Esophagus (tissue), 2 donors: ENCODE measurements at regions not wholly inside any gene's neighbourhood (a gene's known extent, or its start where the extent isn't known, plus 50 kb on each side); places are given as distances from the start of the nearest gene placed in this dataset.

Experiments
- H3K27ac ChIP-seq, 2 donors: one replicate each; pipeline ENCODE4 v1.5.1; 2013; ENCODE audit warnings: low read depth in 2 of 2, mild to moderate bottlenecking in 2 of 2, inconsistent platforms in 1 of 2, low read length in 1 of 2, moderate library complexity in 1 of 2
- H3K27me3 ChIP-seq, 2 donors: one replicate each; pipeline ENCODE4 v1.6.1; 2013; ENCODE audit warnings: low read length in 2 of 2, control low read depth in 1 of 2, mild to moderate bottlenecking in 1 of 2; ENCODE audit not compliant: insufficient read depth in 2 of 2, control insufficient read depth in 1 of 2
- H3K36me3 ChIP-seq, 2 donors: one replicate each; pipeline ENCODE4 v1.6.1; 2013; ENCODE audit warnings: low read length in 1 of 2; ENCODE audit not compliant: control insufficient read depth in 2 of 2, insufficient read depth in 2 of 2
- H3K4me1 ChIP-seq, 2 donors: one replicate each; pipeline ENCODE4 v1.6.1; 2013; ENCODE audit warnings: low read length in 1 of 2; ENCODE audit not compliant: control insufficient read depth in 2 of 2, insufficient read depth in 2 of 2
- H3K4me3 ChIP-seq, 2 donors: one replicate each; pipeline ENCODE4 v1.5.1; 2013; ENCODE audit warnings: low read length in 2 of 2, mild to moderate bottlenecking in 2 of 2, low read depth in 1 of 2, moderate library complexity in 1 of 2
- H3K9me3 ChIP-seq, 2 donors: one replicate each; pipeline ENCODE4 v1.6.1; 2013; ENCODE audit warnings: mild to moderate bottlenecking in 2 of 2, low read depth in 1 of 2, low read length in 1 of 2, moderate library complexity in 1 of 2; ENCODE audit not compliant: control insufficient read depth in 2 of 2, insufficient read depth in 1 of 2
- WGBS, 2 donors: extraction: QIAGEN DNeasy Blood & Tissue Kit; methylation state at CpG; one replicate each; pipeline ENCODE4 v1.1.7; 2013; 5-methylcytosine and 5-hydroxymethylcytosine counted together
- donor health status: healthy with polysubstance abuse.
- donor health status: Bipolar disorder and iron deficiency.

DNA sequence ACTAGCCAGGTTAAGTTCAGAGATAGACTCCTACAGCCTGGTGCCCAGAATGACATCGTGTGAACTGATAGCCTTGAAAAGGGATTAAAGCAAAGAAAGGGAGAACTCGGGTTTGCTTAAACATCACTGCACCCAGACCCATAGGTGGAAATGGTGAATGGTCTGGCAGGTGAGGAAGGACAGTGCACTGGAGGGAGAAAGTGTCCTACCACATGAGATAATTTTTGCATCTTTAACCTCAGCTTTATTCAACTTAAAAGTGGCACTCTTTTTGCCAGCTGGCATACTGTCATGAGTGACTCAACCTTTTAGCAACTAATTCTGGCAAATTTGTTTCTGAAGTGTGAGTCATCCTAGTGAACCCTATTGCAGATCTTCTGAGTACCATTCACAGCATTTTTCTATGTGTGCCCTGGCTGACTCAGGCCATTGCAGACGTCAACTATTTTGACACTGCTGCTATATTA, 53.0 kb upstream of the DAPP1 start:
- 23 to 31% methylated on average over 3 of the region's 3 CpGs for WGBS, 2 donors
- H3K27me3 ChIP-seq: no peaks in the 10 kb centered on the region
- no peak overlapping the region for H3K4me3 ChIP-seq
- no peaks in the 10 kb centered on the region for H3K9me3 ChIP-seq
- no peaks in the 10 kb centered on the region for H3K36me3 ChIP-seq
- H3K27ac ChIP-seq: no peak overlapping the region
- no peaks in the 10 kb centered on the region for H3K4me1 ChIP-seq

DNA sequence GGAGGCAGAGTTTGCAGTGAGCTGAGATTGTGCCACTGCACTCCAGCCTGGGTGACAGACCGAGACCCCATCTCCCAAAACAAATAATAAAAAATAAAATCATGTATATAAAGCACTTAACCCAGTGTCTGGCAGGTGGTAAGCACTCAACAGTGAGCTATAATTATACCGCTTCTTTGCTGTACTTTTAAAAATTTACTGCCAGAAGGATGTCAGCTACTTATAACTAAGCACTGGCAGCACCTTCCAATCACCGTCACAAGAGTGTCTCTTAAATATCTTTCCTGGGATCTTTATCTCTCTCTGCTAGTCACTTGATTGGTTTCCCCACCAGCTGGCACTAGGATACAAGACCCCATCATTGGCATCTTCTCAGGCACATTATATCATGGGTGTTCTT, 53.9 kb upstream of the DAPP1 start:
- no peaks in the 10 kb centered on the region for H3K4me1 ChIP-seq
- 88 to 89% methylated on average over 3 of the region's 3 CpGs for WGBS, 2 donors
- no peaks in the 10 kb centered on the region for H3K27me3 ChIP-seq
- no peaks in the 10 kb centered on the region for H3K36me3 ChIP-seq
- no peak overlapping the region for H3K27ac ChIP-seq
- H3K9me3 ChIP-seq: no peaks in the 10 kb centered on the region
- H3K4me3 ChIP-seq: no peak overlapping the region

DNA sequence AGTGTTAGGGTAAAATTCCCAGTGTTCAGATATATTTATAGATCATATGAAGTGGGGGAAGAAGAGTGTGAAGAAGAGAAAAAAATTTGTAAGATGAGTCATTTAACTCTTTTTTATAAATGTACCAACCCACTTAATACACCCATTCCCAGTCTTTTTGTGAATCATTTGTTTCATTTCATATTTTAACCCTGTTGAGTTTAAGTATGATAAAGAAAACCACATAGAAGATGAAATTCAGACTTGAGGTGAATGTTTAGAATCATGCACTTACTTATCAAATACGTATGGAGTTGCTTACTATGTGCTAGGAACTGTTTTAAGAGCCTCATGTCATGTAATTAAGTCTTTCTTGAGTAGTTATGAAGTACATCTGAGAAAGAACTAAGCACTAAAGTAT, 56.6 kb upstream of the DAPP1 start:
- WGBS, 2 donors: 59 to 61% methylated on average over 1 of the region's 1 CpG
- Histone ChIP-seq H3K27ac (no peak overlapping the region), H3K4me1 (no peaks in the 10 kb centered on the region), H3K9me3 (no peaks in the 10 kb centered on the region), H3K27me3 (no peaks in the 10 kb centered on the region), H3K4me3 (no peak overlapping the region), H3K36me3 (no peaks in the 10 kb centered on the region)

DNA sequence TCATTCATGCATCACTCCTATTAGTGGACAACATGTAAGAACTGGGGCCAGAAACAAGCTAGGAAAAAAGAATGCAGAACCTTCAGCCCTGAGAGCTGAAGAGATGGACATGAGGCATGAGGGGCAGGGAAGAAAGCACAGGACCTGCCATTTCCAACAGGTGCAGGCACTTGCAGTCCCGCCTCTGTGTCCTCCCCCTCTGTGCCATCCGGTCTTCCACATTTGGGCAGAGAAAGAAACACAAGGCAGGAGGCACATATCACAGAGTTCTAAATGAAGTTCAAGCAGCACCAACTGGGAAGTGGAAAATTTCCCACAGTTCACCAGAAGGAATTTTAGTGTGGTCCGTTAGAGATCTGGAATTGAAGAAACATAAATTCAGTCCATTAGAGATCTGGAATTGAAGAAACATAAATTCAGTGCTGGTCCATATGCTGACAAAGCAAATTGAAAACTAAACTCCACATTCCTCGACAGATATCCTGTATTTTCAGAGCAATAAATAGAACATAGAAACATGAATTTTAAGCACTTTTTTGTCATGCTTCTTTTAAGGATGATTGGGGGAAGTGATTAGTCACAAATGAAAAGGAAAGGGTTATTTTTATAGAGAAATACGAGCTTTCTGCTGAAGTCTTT, 57.2 kb upstream of the DAPP1 start:
- WGBS, 2 donors: 55 to 62% methylated on average over 5 of the region's 5 CpGs
- H3K9me3 ChIP-seq: no peaks in the 10 kb centered on the region
- no peaks in the 10 kb centered on the region for H3K27me3 ChIP-seq
- no peak overlapping the region for H3K4me3 ChIP-seq
- no peaks in the 10 kb centered on the region for H3K4me1 ChIP-seq
- no peak overlapping the region for H3K27ac ChIP-seq
- no peaks in the 10 kb centered on the region for H3K36me3 ChIP-seq

DNA sequence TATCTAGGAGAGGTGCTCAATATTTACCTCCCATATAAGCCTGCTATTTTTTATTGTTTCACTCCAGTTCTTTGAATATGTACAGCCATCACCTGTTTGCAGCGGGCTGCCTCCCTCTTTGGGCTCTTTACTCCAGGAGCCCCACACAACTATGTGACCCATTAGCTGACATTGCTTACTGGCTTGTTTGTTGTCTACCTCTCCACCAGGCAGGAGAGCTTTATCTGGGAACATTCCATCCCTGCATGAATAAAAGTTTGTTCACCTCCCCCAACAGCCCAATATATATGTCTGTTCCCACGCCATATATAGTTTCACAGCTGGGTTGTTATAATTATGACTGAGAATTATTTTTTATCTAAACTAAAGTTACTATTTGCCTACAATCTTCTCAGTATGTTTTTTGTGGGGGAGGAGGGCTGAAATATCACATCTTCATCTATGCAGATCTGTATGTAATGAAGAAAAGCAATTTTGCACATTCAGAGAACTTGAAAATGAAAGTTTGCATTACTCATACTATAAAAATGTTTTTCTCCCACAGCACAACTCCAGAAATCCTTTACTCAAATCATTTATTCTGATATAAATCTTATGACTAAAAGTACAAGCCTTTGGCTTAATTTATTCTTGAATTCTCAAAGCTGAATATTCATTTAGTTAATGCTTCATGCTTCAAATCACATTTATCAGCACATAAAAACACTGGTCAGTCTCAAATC, 61.2 kb upstream of the DAPP1 start:
- Histone ChIP-seq H3K4me3 (no peak overlapping the region), H3K4me1 (no peaks in the 10 kb centered on the region), H3K9me3 (no peaks in the 10 kb centered on the region), H3K36me3 (no peaks in the 10 kb centered on the region), H3K27ac (no peak overlapping the region), H3K27me3 (no peaks in the 10 kb centered on the region)
- 84 to 96% methylated on average over 2 of the region's 2 CpGs for WGBS, 2 donors

DNA sequence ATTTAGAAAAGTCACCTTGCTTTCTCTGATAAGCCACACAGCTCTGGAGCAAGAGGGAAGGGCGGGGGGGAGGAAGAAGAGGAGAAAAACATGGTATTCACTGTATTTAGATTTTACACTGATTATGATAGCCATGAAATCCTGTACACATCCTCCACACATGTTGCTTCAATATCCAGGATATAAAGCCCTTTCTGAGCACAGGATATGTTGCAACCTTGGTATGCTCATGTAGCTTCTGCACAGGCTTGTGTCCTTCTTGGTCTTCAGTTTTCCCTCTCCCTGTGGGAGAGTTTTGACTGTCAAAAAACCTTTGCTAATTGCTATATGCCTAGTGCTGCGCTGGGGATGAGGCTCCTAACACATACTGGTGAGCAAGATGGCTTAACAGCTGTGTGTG, 61.9 kb upstream of the DAPP1 start:
- 57 to 76% methylated on average over 2 of the region's 2 CpGs for WGBS, 2 donors
- H3K4me1 ChIP-seq: no peaks in the 10 kb centered on the region
- no peak overlapping the region for H3K4me3 ChIP-seq
- no peaks in the 10 kb centered on the region for H3K36me3 ChIP-seq
- H3K27ac ChIP-seq: no peak overlapping the region
- no peaks in the 10 kb centered on the region for H3K9me3 ChIP-seq
- H3K27me3 ChIP-seq: no peaks in the 10 kb centered on the region

DNA sequence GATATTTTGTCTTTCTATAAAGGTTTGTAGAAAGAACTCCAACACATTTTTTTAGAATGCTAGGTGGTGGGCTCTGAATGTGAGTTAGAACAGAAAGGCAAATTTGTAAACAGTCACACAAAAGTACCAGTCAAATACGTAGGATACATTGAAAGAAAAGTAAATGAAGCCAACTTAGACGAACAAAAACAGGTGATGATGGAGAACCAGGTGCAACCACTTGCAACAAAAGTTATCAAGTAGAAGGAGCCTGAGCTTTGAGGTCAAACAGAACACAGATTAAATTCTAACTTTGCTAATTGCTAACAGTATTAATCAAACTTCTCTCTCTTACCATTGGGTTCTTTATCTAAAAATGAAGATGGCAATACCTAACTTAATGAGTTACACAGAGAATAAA, 62.7 kb upstream of the DAPP1 start:
- WGBS, 2 donors: 79 to 89% methylated on average over 2 of the region's 2 CpGs
- no peak overlapping the region for H3K4me3 ChIP-seq
- no peaks in the 10 kb centered on the region for H3K4me1 ChIP-seq
- no peaks in the 10 kb centered on the region for H3K36me3 ChIP-seq
- H3K27ac ChIP-seq: no peak overlapping the region
- H3K27me3 ChIP-seq: no peaks in the 10 kb centered on the region
- no peaks in the 10 kb centered on the region for H3K9me3 ChIP-seq

DNA sequence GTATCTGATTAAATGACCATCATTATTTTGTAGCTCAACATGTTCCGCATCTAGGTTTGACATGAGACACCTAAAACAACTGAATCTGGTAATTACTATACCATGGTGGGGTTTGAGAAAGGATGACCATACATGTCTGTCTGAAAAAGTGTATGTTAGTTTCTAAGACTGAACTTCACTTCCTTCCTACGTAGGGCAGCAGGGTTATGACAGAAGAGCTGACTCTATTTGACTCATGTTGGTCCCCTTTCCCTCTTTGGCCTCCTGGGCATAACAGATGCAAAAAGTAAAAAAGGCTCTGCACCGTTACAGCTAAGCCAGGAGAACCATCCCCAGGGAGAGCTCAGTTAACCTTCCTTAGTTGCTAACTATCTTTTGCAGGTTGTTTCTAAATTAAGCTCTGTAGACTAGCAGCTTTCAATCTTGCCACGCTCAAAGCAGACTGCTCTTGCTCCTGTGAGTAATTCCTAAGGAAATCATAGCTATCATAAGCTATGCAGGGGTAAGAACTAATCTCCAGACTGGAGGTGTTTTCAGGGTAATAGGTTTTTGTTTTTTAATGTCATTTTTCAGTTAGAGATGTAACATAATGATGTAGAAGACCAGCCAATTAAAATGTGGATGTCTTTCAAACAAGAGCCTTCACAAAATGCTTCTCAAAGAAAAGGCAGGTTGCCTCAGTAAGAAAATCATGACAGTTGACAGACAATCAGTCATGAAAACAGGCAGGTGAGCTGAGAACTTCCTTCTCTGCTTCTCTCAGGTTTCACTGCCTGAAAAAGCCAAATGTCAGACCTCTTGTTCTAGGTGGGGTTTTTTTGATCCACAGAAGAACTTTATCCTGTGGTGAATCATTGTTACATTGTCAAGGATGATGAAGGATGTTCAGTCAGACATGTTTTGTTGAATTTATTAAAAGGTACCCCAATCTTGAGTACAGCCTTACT, 66.9 kb upstream of the DAPP1 start:
- H3K4me3 ChIP-seq: no peak overlapping the region
- WGBS, 2 donors: 73 to 82% methylated on average over 4 of the region's 4 CpGs

DNA sequence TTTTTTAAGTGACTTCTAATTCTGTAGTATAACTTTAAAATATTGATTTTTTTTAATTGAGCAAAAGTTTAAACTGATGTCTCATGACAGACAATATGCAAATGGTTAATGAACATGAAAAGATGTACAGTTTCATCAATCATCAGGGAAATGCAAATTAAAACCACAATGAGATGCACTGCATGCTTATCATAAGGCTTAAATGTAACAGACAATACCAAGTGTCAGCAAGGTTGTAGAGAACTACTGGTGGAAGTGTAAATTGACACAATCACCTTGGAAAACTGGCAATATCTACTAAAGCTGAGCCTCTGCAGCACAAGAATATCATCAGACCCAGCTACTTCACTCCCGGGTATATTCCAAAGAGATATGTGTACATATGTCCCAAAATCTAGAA, 70.2 kb upstream of the DAPP1 start:
- no peaks in the 10 kb centered on the region for H3K27me3 ChIP-seq
- 94 to 96% methylated on average over 1 of the region's 1 CpG for WGBS, 2 donors
- H3K27ac ChIP-seq: no peak overlapping the region

More for the DNA sequence above, 66.9 kb upstream of the DAPP1 start:
- Histone ChIP-seq H3K4me1 (no peaks in the 10 kb centered on the region), H3K9me3 (no peaks in the 10 kb centered on the region), H3K27me3 (no peaks in the 10 kb centered on the region), H3K36me3 (no peaks in the 10 kb centered on the region), H3K27ac (no peak overlapping the region)

More for the DNA sequence above, 70.2 kb upstream of the DAPP1 start:
- Histone ChIP-seq H3K4me3 (no peak overlapping the region), H3K36me3 (no peaks in the 10 kb centered on the region), H3K9me3 (no peaks in the 10 kb centered on the region), H3K4me1 (no peaks in the 10 kb centered on the region)
